Mammary epithelial cell (primary cell): ENCODE measurements at regions not wholly inside any gene's neighbourhood (a gene's known extent, or its start where the extent isn't known, plus 50 kb on each side); places are given as distances from the start of the nearest gene placed in this dataset.

Source experiments
- EZH2 ChIP-seq: IDR thresholded peaks from 2 replicates; pipeline ENCODE4 v1.6.1; 2012; ENCODE audit warnings: low read length, inconsistent platforms, borderline replicate concordance
- TF ChIP-seq, protein P1 (sequence below), 2 donors: IDR thresholded peaks in 1 of 2; conservative IDR thresholded peaks in 1 of 2; 2 replicates each; pipeline ENCODE4 v1.5.1; 2011 to 2012; ENCODE audit warnings: inconsistent platforms in 2 of 2, low read length in 2 of 2, mild to moderate bottlenecking in 2 of 2, control low read depth in 1 of 2, low read depth in 1 of 2; ENCODE audit not compliant: insufficient read depth in 1 of 2; ENCODE audit errors: extremely low read depth in 1 of 2

DNA sequence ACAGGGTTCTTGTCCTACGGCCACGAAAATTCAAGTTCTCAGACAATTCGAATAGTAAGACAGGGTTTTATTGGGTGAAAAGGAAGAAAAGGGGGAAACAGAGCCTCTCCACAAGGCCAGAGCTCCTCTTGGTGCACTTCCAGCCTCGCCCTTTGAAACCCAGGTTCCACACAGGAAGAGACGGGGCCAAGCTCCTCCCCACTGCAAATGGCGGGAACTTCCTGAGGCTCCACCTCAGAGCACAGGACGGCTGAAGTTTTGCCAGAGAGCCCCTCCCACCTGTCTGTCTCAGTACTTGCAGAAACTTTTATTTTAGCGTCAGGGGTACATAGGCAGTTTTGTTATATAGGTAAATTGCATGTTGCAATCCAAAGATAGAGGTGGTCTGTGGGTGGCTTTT, 165.7 kb upstream of the CDH8 start:
- TF ChIP-seq, protein P1, sequence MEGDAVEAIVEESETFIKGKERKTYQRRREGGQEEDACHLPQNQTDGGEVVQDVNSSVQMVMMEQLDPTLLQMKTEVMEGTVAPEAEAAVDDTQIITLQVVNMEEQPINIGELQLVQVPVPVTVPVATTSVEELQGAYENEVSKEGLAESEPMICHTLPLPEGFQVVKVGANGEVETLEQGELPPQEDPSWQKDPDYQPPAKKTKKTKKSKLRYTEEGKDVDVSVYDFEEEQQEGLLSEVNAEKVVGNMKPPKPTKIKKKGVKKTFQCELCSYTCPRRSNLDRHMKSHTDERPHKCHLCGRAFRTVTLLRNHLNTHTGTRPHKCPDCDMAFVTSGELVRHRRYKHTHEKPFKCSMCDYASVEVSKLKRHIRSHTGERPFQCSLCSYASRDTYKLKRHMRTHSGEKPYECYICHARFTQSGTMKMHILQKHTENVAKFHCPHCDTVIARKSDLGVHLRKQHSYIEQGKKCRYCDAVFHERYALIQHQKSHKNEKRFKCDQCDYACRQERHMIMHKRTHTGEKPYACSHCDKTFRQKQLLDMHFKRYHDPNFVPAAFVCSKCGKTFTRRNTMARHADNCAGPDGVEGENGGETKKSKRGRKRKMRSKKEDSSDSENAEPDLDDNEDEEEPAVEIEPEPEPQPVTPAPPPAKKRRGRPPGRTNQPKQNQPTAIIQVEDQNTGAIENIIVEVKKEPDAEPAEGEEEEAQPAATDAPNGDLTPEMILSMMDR (conservative IDR thresholded peaks at IDR 0.05 in 1 of 2, IDR thresholded peaks at IDR 0.05 in 1 of 2; ENCODE audit: extremely low read depth in 1 of 2, insufficient read depth in 1 of 2, low read depth in 1 of 2, low read length in 2 of 2) = no peak
- TF ChIP-seq EZH2 = no peak
